H9 (cell line): ENCODE measurements at regions not wholly inside any gene's neighbourhood (a gene's known extent, or its start where the extent isn't known, plus 50 kb on each side); places are given as distances from the start of the nearest gene placed in this dataset.

Experiments used
- DNase-seq: peaks from one replicate; pipeline ENCODE4 v3.0.0-alpha.2; 2017
- H2AFZ ChIP-seq: one replicate; pipeline ENCODE4 v1.6.1; 2013; ENCODE audit warnings: mild to moderate bottlenecking, low read length, control low read depth, moderate library complexity
- H2AK5ac ChIP-seq: 2 replicates; pipeline ENCODE4 v1.6.1; 2013; ENCODE audit warnings: low read length, control low read depth, mixed read lengths; ENCODE audit not compliant: insufficient read length
- H2BK120ac ChIP-seq: one replicate; pipeline ENCODE4 v1.6.1; 2013; ENCODE audit warnings: low read depth, mild to moderate bottlenecking, low read length, control low read depth, inconsistent platforms; ENCODE audit not compliant: poor library complexity, severe bottlenecking
- H2BK12ac ChIP-seq: 2 replicates; pipeline ENCODE4 v1.6.1; 2013; ENCODE audit warnings: low read length, control low read depth, mixed read lengths, low read depth; ENCODE audit not compliant: insufficient read length
- H2BK15ac ChIP-seq: 2 replicates; pipeline ENCODE4 v1.6.1; 2013; ENCODE audit warnings: low read depth, low read length, control low read depth
- H2BK20ac ChIP-seq: one replicate; pipeline ENCODE4 v1.6.1; 2013; ENCODE audit warnings: low read depth, mild to moderate bottlenecking, low read length, control low read depth, inconsistent platforms; ENCODE audit not compliant: poor library complexity, severe bottlenecking
- H2BK5ac ChIP-seq: 2 replicates; pipeline ENCODE4 v1.6.1; 2013; ENCODE audit warnings: low read length, control low read depth, mixed read lengths; ENCODE audit not compliant: insufficient read length
- H3K14ac ChIP-seq: 2 replicates; pipeline ENCODE4 v1.6.1; 2013; ENCODE audit warnings: low read length, control low read depth; ENCODE audit not compliant: insufficient read depth
- H3K18ac ChIP-seq: 2 replicates; pipeline ENCODE4 v1.6.1; 2013; ENCODE audit warnings: low read depth, mild to moderate bottlenecking, mixed read lengths, low read length, control low read depth; ENCODE audit not compliant: insufficient read length
- H3K23ac ChIP-seq: 2 replicates; pipeline ENCODE4 v1.6.1; 2013; ENCODE audit warnings: low read length, control low read depth, mixed read lengths, low read depth; ENCODE audit not compliant: insufficient read length
- H3K23me2 ChIP-seq: 2 replicates; pipeline ENCODE4 v1.6.1; 2013; ENCODE audit warnings: low read depth, mild to moderate bottlenecking, mixed read lengths, low read length, control low read depth; ENCODE audit not compliant: insufficient read length, poor library complexity, severe bottlenecking
- H3K27ac ChIP-seq: 2 replicates; pipeline ENCODE4 v1.5.1; 2013; ENCODE audit warnings: low read length, control low read depth, mixed read lengths, low read depth; ENCODE audit not compliant: insufficient read length
- H3K27me3 ChIP-seq: 2 replicates; pipeline ENCODE4 v1.6.1; 2013; ENCODE audit warnings: low read length, control low read depth, inconsistent platforms; ENCODE audit not compliant: insufficient read depth
- H3K4ac ChIP-seq: 2 replicates; pipeline ENCODE4 v1.6.1; 2013; ENCODE audit warnings: low read depth, mild to moderate bottlenecking, control low read depth, inconsistent platforms, low read length, moderate library complexity
- H3K4me1 ChIP-seq: 2 replicates; pipeline ENCODE4 v1.6.1; 2013; ENCODE audit warnings: low read length, control low read depth, inconsistent platforms; ENCODE audit not compliant: insufficient read depth
- H3K4me2 ChIP-seq: 2 replicates; pipeline ENCODE4 v1.6.1; 2013; ENCODE audit warnings: low read length, control low read depth, mixed read lengths; ENCODE audit not compliant: insufficient read length, insufficient read depth
- H3K56ac ChIP-seq: 2 replicates; pipeline ENCODE4 v1.6.1; 2013; ENCODE audit warnings: low read depth, mild to moderate bottlenecking, mixed read lengths, low read length, control low read depth; ENCODE audit not compliant: insufficient read length
- H3K79me1 ChIP-seq: 2 replicates; pipeline ENCODE4 v1.6.1; 2013; ENCODE audit warnings: low read depth, mild to moderate bottlenecking, moderate library complexity, low read length, control low read depth, inconsistent platforms; ENCODE audit not compliant: insufficient read depth, poor library complexity, severe bottlenecking
- H3K79me2 ChIP-seq: 2 replicates; pipeline ENCODE4 v1.6.1; 2013; ENCODE audit warnings: low read length, control low read depth, inconsistent platforms; ENCODE audit not compliant: insufficient read depth
- H3K9ac ChIP-seq: 2 replicates; pipeline ENCODE4 v1.6.1; 2013; ENCODE audit warnings: low read length, control low read depth, mixed read lengths; ENCODE audit not compliant: insufficient read length; ENCODE audit errors: extremely low read depth
- H3K9me3 ChIP-seq: one replicate; pipeline ENCODE4 v1.6.1; 2013; ENCODE audit warnings: low read depth, low read length, inconsistent platforms; ENCODE audit not compliant: control insufficient read depth
- H3T11ph ChIP-seq: one replicate; pipeline ENCODE4 v1.6.1; 2013; ENCODE audit warnings: mild to moderate bottlenecking, low read length, control low read depth, inconsistent platforms
- H4K20me1 ChIP-seq: one replicate; pipeline ENCODE4 v1.6.1; 2013; ENCODE audit not compliant: control insufficient read depth, insufficient read length, insufficient read depth
- H4K5ac ChIP-seq: 2 replicates; pipeline ENCODE4 v1.6.1; 2013; ENCODE audit warnings: low read depth, mild to moderate bottlenecking, mixed read lengths, low read length, control low read depth; ENCODE audit not compliant: insufficient read length
- H4K8ac ChIP-seq: replicated peaks from 2 replicates; pipeline ENCODE4 v1.6.1; 2013; ENCODE audit warnings: low read length, control low read depth, mixed read lengths, low read depth; ENCODE audit not compliant: insufficient read length
- H4K91ac ChIP-seq: 2 replicates; pipeline ENCODE4 v1.6.1; 2013; ENCODE audit warnings: low read depth, mild to moderate bottlenecking, moderate library complexity, mixed read lengths, low read length, control low read depth; ENCODE audit not compliant: insufficient read length
- H3K27ac Mint-ChIP-seq, 3 experiments: 2 replicates in 2 of 3; 3 replicates in 1 of 3; pipeline ENCODE4 v1.8.0; 2020 to 2021; ENCODE audit warnings: mixed read lengths in 3 of 3, mild to moderate bottlenecking in 1 of 3, moderate library complexity in 1 of 3
- H3K27me3 Mint-ChIP-seq: 2 replicates; pipeline ENCODE4 v1.8.0; 2021; ENCODE audit warnings: low read depth, mild to moderate bottlenecking, moderate library complexity, mixed read lengths
- H3K36me3 Mint-ChIP-seq, 3 experiments: 2 replicates in 2 of 3; 3 replicates in 1 of 3; pipeline ENCODE4 v1.8.0; 2020 to 2021; ENCODE audit warnings: low read depth in 3 of 3, mixed read lengths in 3 of 3; ENCODE audit not compliant: insufficient read depth in 1 of 3
- H3K4me1 Mint-ChIP-seq, 2 experiments: 2 replicates each; pipeline ENCODE4 v1.8.0; 2020; ENCODE audit warnings: mixed read lengths in 2 of 2
- H3K4me3 Mint-ChIP-seq, 2 experiments: 2 replicates in 1 of 2; 3 replicates in 1 of 2; pipeline ENCODE4 v1.8.0; 2020 to 2021; ENCODE audit warnings: mild to moderate bottlenecking in 2 of 2, mixed read lengths in 2 of 2, moderate library complexity in 1 of 2
- H3K9me3 Mint-ChIP-seq, 2 experiments: 2 replicates in 1 of 2; 3 replicates in 1 of 2; pipeline ENCODE4 v1.8.0; 2020; ENCODE audit warnings: mild to moderate bottlenecking in 2 of 2, mixed read lengths in 2 of 2, moderate library complexity in 1 of 2
- TF ChIP-seq, protein P1 (sequence below): fragments of 200-600 bp; sonication (generic); conservative IDR thresholded peaks from 3 replicates; pipeline ENCODE4 v1.8.0; 2021; ENCODE audit warnings: antibody characterized with exemption, mild to moderate bottlenecking

GRCh38 chr2:51813247-51813646 is 781.3 kb upstream of the NRXN1 start:
- H3K4me1 Mint-ChIP-seq: peaks cover 12 to 15% of the 10 kb centered on the region in 2 experiments
- no peak overlapping the region for H2AFZ ChIP-seq

More at GRCh38 chr2:51813247-51813646, 781.3 kb upstream of the NRXN1 start:
- Histone ChIP-seq H3K4ac (no peak overlapping the region), H3K79me2 (no peaks in the 10 kb centered on the region), H2BK20ac (no peak overlapping the region), H3K4me1 (no peaks in the 10 kb centered on the region; the same call in 1 of the 2 replicates), H4K20me1 (no peaks in the 10 kb centered on the region), H3K27ac (no peak overlapping the region), H3K56ac (no peak overlapping the region), H4K91ac (no peak overlapping the region), H2BK15ac (no peak overlapping the region), H3K23ac (no peak overlapping the region), H3T11ph (no peak overlapping the region), H4K5ac (no peak overlapping the region), H3K27me3 (no peaks in the 10 kb centered on the region), H3K23me2 (no peaks in the 10 kb centered on the region), H3K9me3 (no peaks in the 10 kb centered on the region), H3K9ac (no peak overlapping the region), H3K18ac (no peak overlapping the region), H2BK12ac (no peak overlapping the region), H3K14ac (no peak overlapping the region), H2BK5ac (no peak overlapping the region), H3K4me2 (no peak overlapping the region), H4K8ac (no peak overlapping the region), H2BK120ac (no peak overlapping the region), H2AK5ac (no peak overlapping the region), H3K79me1 (no peaks in the 10 kb centered on the region)
- no peak for DNase-seq
- no peaks in the 10 kb centered on the region for H3K36me3 Mint-ChIP-seq
- no peak overlapping the region for H3K27ac Mint-ChIP-seq
- no peaks in the 10 kb centered on the region for H3K9me3 Mint-ChIP-seq
- H3K27me3 Mint-ChIP-seq: no peaks in the 10 kb centered on the region
- H3K4me3 Mint-ChIP-seq: no peak overlapping the region
- TF ChIP-seq, protein P1, sequence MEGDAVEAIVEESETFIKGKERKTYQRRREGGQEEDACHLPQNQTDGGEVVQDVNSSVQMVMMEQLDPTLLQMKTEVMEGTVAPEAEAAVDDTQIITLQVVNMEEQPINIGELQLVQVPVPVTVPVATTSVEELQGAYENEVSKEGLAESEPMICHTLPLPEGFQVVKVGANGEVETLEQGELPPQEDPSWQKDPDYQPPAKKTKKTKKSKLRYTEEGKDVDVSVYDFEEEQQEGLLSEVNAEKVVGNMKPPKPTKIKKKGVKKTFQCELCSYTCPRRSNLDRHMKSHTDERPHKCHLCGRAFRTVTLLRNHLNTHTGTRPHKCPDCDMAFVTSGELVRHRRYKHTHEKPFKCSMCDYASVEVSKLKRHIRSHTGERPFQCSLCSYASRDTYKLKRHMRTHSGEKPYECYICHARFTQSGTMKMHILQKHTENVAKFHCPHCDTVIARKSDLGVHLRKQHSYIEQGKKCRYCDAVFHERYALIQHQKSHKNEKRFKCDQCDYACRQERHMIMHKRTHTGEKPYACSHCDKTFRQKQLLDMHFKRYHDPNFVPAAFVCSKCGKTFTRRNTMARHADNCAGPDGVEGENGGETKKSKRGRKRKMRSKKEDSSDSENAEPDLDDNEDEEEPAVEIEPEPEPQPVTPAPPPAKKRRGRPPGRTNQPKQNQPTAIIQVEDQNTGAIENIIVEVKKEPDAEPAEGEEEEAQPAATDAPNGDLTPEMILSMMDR: no peak
